OCI-LY1 (cell line): ENCODE measurements at regions not wholly inside any gene's neighbourhood (a gene's known extent, or its start where the extent isn't known, plus 50 kb on each side); places are given as distances from the start of the nearest gene placed in this dataset.

Experiments
- H2AFZ ChIP-seq: fragments of 200-600 bp; sonication (generic), shearing (Covaris generic); 2 replicates; pipeline ENCODE4 v1.6.0; 2014; ENCODE audit warnings: antibody characterized with exemption, mild to moderate bottlenecking, low read length
- H3F3A ChIP-seq: fragments of 200-600 bp; sonication (generic), shearing (Covaris generic); 2 replicates; pipeline ENCODE4 v1.6.0; 2014; ENCODE audit warnings: mild to moderate bottlenecking, antibody characterized with exemption, low read length, moderate library complexity; ENCODE audit not compliant: insufficient read depth
- H3K27ac ChIP-seq: fragments of 200-600 bp; sonication (generic); 2 replicates; pipeline ENCODE4 v1.5.1; 2014; ENCODE audit warnings: low read length, mixed run types, mild to moderate bottlenecking, low read depth; ENCODE audit not compliant: poor library complexity, severe bottlenecking
- H3K27me3 ChIP-seq: fragments of 200-600 bp; sonication (generic); 2 replicates; pipeline ENCODE4 v1.6.0; 2014; ENCODE audit warnings: antibody characterized with exemption, mild to moderate bottlenecking, low read length, moderate library complexity; ENCODE audit not compliant: insufficient read depth
- H3K36me3 ChIP-seq: fragments of 200-600 bp; sonication (generic); 2 replicates; pipeline ENCODE4 v1.6.1; 2014; ENCODE audit warnings: mild to moderate bottlenecking, antibody characterized with exemption, low read length, moderate library complexity, mixed read lengths; ENCODE audit not compliant: insufficient read depth
- H3K4me1 ChIP-seq: fragments of 200-600 bp; sonication (generic); 2 replicates; pipeline ENCODE4 v1.5.1; 2014; ENCODE audit warnings: mild to moderate bottlenecking, low read length, moderate library complexity; ENCODE audit not compliant: insufficient read depth, severe bottlenecking
- H3K4me2 ChIP-seq: fragments of 200-600 bp; sonication (generic), shearing (Covaris generic); 2 replicates; pipeline ENCODE4 v1.6.1; 2014; ENCODE audit warnings: low read length
- H3K4me3 ChIP-seq: fragments of 200-600 bp; sonication (generic); 2 replicates; pipeline ENCODE4 v1.5.1; 2014; ENCODE audit warnings: low read length, low read depth, mild to moderate bottlenecking, mixed read lengths; ENCODE audit not compliant: poor library complexity, severe bottlenecking
- H3K79me2 ChIP-seq: fragments of 200-600 bp; shearing (Covaris generic); 2 replicates; pipeline ENCODE4 v1.6.1; 2016; ENCODE audit warnings: mixed run types, low read length, mixed read lengths; ENCODE audit not compliant: insufficient read depth
- H3K9ac ChIP-seq: fragments of 200-600 bp; sonication (generic), shearing (Covaris generic); 2 replicates; pipeline ENCODE4 v1.6.1; 2014; ENCODE audit warnings: mild to moderate bottlenecking, low read length, mixed read lengths
- H3K9me2 ChIP-seq: fragments of 200-600 bp; sonication (generic), shearing (Covaris generic); 2 replicates; pipeline ENCODE4 v1.6.1; 2014; ENCODE audit warnings: low read depth, mild to moderate bottlenecking, low read length, mixed read lengths
- H3K9me3 ChIP-seq: fragments of 200-600 bp; shearing (Covaris generic); 2 replicates; pipeline ENCODE4 v1.6.1; 2014; ENCODE audit warnings: low read length, mixed read lengths
- H4K20me1 ChIP-seq: fragments of 200-600 bp; sonication (generic), shearing (Covaris generic); 2 replicates; pipeline ENCODE4 v1.6.0; 2016; ENCODE audit warnings: mild to moderate bottlenecking, low read length; ENCODE audit not compliant: insufficient read depth
- CTCF ChIP-seq: fragments of 200-600 bp; sonication (generic), shearing (Covaris generic); IDR thresholded peaks from 2 replicates; pipeline ENCODE4 v1.5.1; 2017; ENCODE audit warnings: mild to moderate bottlenecking, antibody characterized with exemption, low read length, moderate library complexity, mixed read lengths
- EZH2 ChIP-seq: fragments of 200-600 bp; sonication (generic), shearing (Covaris generic); IDR thresholded peaks from 2 replicates; pipeline ENCODE4 v1.8.0; 2017; ENCODE audit warnings: borderline replicate concordance, mixed run types, mild to moderate bottlenecking, antibody characterized with exemption, low read length, moderate library complexity, mixed read lengths

GRCh38 chr20:11492846-11493245 is 424.8 kb upstream of the BTBD3 start:
- H3K27ac ChIP-seq: no peak overlapping the region
- no peaks in the 10 kb centered on the region for H3K27me3 ChIP-seq
- H3K9ac ChIP-seq: no peak overlapping the region
- H3K79me2 ChIP-seq: no peaks in the 10 kb centered on the region
- no peaks in the 10 kb centered on the region; the same call in 1 of the 2 replicates for H3K9me2 ChIP-seq
- H4K20me1 ChIP-seq: no peaks in the 10 kb centered on the region
- no peaks in the 10 kb centered on the region for H3K9me3 ChIP-seq
- no peak for TF ChIP-seq EZH2
- TF ChIP-seq CTCF: no peak
- H3K36me3 ChIP-seq: no peaks in the 10 kb centered on the region
- H3K4me2 ChIP-seq: no peak overlapping the region
- H3K4me3 ChIP-seq: no peak overlapping the region
- no peaks in the 10 kb centered on the region for H3F3A ChIP-seq
- no peak overlapping the region for H2AFZ ChIP-seq
- no peaks in the 10 kb centered on the region for H3K4me1 ChIP-seq

- H3K79me2 ChIP-seq: no peaks in the 10 kb centered on the region
- no peaks in the 10 kb centered on the region for H3K9me3 ChIP-seq
- H3K9ac ChIP-seq: no peak overlapping the region
- H3K4me3 ChIP-seq: no peak overlapping the region
- no peaks in the 10 kb centered on the region for H3K9me2 ChIP-seq
- TF ChIP-seq EZH2 (no peak), CTCF (no peak)
- no peaks in the 10 kb centered on the region for H3K36me3 ChIP-seq
- H3K27me3 ChIP-seq: no peaks in the 10 kb centered on the region
- no peak overlapping the region for H3K4me2 ChIP-seq
- no peaks in the 10 kb centered on the region for H4K20me1 ChIP-seq
- H3K27ac ChIP-seq: no peak overlapping the region
- no peaks in the 10 kb centered on the region for H3F3A ChIP-seq
- no peaks in the 10 kb centered on the region for H3K4me1 ChIP-seq
- no peak overlapping the region for H2AFZ ChIP-seq
Observed at GRCh38 chr20:11496380-11496779, 421.3 kb upstream of the BTBD3 start.

GRCh38 chr20:11497545-11497944 is 420.1 kb upstream of the BTBD3 start:
- Histone ChIP-seq H3K4me1 (no peaks in the 10 kb centered on the region), H2AFZ (no peak overlapping the region), H4K20me1 (no peaks in the 10 kb centered on the region), H3K27ac (no peak overlapping the region), H3F3A (no peaks in the 10 kb centered on the region), H3K9ac (no peak overlapping the region), H3K79me2 (no peaks in the 10 kb centered on the region), H3K4me2 (no peak overlapping the region), H3K36me3 (no peaks in the 10 kb centered on the region), H3K27me3 (no peaks in the 10 kb centered on the region), H3K9me3 (no peaks in the 10 kb centered on the region), H3K9me2 (no peaks in the 10 kb centered on the region), H3K4me3 (no peak overlapping the region)
- TF ChIP-seq CTCF: no peak
- no peak for TF ChIP-seq EZH2
